Islet precursor cell (in vitro differentiated cells): ENCODE measurements at regions not wholly inside any gene's neighbourhood (a gene's known extent, or its start where the extent isn't known, plus 50 kb on each side); places are given as distances from the start of the nearest gene placed in this dataset.

ENCODE experiments used
- DNase-seq: peaks from one replicate; pipeline ENCODE4 v3.0.0-alpha.2; 2018

GRCh38 chr2:45337481-45337880 is 273.6 kb downstream of the SRBD1 start:
- DNase-seq, result peak; percentile 16

- DNase-seq, result no peak
These were observed 276.9 kb downstream of the SRBD1 start for GRCh38 chr2:45334205-45334604.

DNA sequence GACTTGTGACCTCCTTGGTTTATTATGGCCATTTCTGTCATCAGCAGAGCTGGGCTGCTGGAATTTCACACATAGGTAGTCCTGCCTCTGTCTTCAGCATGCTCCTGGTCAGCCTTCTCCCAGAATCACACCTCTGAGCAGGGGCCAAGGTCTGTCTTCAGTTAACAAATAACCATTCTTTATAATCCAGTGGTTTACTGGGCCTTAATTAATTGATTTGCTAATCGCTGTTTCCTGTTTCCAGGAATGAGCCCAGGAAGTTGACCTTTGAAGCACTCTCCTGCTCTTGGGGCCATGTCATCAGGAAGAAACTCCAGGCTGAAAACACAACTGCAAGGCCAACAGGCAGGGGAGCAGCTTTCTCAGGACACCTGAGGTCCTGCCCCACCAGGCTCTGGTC is 278.5 kb downstream of the SRBD1 start:
- no peak for DNase-seq

GRCh38 chr2:45332094-45332493 is 279.0 kb downstream of the SRBD1 start:
- no peak for DNase-seq

GRCh38 chr2:45331410-45331786 is 279.7 kb downstream of the SRBD1 start:
- DNase-seq, result no peak

- DNase-seq, result no peak
These were observed 280.2 kb downstream of the SRBD1 start for GRCh38 chr2:45330637-45331409.

DNA sequence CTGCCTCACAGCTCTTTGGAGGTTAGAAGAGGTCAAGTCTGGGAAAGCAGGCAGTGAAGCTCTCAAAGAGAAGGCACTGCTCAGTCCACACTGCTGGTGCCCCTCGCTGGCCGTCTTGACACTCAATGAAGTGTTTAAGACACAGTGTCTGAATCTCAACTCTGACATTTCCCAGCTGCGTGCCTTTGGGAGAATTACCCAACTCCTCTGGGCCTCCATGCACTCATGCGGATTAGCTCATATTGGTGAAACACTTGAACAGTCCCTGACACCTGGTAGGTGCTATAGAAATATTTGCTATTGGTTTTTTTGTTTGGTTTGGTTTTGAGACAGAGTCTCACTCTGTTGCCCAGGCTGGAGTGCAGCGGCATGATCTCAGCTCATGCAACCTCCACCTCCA is 281.0 kb downstream of the SRBD1 start:
- DNase-seq, result no peak

- DNase-seq, result peak; percentile 89
These were observed 281.9 kb downstream of the SRBD1 start for GRCh38 chr2:45329045-45329677.

DNA sequence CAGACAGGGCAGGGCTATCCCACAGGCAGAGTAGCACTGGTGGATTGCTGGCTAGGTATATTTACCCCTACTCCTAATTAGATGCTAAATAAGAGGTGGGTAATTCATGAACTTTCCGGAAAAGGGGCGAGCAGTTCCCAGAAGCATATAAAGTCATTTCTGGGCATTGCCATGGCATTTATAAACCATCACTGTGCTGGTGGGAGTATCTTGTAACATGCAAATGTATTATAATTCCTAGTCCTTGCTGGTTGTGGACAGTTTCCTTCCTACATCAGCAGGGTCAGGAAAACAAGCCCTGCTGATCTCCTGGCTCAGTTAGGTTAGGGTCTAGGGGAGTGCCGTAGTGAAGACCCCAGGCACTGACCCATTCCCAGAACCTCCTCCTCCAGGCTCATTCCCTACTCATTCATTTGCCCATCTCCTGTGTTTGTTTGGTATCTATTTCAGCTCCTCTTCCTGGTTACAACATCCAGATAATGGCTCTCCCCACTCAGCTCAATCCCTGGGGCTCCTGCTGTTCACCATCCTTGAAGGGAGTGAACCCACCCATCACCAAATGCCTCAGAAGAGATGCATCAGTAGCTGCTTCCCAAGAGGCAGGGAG is 282.7 kb downstream of the SRBD1 start:
- DNase-seq, result no peak

- no peak for DNase-seq
These were observed 287.7 kb downstream of the SRBD1 start for GRCh38 chr2:45323344-45323743.

GRCh38 chr2:45320956-45321355 is 290.1 kb downstream of the SRBD1 start:
- no peak for DNase-seq

- DNase-seq, result no peak
These were observed 291.2 kb downstream of the SRBD1 start for GRCh38 chr2:45319683-45320455.

DNA sequence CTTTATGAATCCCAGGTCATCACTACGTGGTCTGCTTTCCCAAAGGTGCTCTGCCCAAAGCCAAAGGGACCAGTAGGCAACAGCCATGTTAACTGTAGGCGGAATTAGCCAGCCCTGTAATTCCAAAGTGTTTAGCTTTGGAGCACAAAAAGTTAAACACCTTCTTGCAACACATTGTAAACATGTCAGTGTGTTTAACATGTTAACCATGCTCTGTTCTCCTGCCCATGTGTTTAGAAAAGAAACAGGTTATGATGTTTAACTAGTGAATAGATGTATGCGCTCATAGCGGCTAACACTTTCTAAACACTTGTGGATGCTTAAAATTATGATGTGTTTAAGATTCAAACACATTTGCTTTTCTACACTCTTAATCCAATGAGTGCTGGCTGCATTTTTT is 292.4 kb downstream of the SRBD1 start:
- no peak for DNase-seq

- DNase-seq, result no peak
These were observed 294.3 kb downstream of the SRBD1 start for GRCh38 chr2:45316576-45317338.

- DNase-seq, result no peak
These were observed 295.2 kb downstream of the SRBD1 start for GRCh38 chr2:45315861-45316260.

DNA sequence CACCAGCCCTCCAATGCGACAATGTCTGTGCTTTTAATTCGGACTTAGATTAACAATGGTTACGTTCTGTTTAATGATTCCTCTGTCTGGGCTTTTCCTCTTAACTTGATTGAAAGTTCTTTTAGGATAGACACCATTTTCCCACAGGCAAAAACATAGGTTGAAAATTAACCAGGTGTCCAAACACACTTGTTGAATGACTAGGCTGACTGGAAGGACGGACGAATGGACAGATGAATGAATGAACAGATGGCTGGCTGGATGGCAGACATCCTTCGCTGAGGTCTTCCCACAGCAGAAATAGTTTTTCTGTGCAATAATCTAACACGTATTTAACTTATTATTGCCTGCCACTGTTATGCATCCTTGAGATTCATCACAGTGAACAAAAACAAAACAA is 298.8 kb downstream of the SRBD1 start:
- DNase-seq, result no peak

DNA sequence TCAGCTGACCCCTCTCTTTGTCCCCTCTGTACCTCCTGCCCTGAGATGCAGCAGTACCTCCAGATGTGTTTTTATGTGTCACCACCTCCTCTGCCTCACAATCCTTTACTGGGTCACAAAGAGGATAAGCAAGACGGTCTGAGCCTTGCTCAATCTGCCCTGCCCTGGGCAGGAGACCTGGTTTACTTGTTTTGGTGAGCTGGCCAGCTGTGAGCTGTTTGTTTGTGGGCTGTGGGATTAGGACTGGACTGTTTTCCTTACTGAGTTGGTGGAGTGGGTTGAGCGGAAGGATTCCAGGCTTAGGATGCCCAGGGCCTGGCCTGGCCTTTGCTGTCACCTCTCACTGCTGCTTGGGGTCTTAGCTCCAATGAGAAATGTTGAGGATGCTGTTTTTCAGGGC is 299.5 kb downstream of the SRBD1 start:
- DNase-seq, result no peak

DNA sequence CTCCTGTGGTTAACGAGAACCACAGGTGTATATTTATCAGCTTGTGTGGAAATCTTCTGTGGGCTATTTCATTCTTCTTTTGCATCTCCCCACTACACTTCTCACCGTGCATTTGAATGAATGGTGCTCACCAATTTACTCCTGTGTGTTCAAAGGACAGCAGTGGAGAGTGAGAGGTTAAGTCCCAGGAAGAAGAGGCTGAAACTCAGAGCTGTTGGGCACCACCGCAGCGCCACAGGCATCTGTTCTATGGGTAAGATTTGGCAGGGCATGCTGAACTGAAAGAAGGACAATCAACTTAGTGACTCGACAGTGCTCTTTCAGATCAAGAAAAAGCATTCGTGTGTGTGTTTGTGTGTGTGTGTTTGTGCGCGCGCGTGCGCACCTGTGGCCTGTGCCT is 297.9 kb upstream of the SIX2 start:
- no peak for DNase-seq

DNA sequence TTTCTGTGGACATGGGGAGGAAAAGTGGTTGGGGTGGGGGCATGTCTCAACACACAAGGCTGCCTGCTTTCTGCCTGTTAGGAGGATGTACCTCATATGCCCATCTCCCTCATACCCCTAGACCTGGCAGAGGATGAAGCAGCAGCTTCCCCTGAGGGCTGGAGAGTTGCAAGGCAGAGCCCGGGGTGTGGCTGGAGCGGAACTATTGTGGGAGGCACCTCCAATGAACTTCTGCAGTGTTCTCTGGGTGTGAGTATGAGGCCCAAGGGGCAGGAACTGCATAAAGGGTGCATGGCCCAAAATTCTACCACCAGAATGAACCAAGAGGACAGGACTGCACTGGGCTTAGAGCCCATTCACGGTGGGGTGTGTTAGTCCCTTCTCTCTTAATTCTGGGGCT is 296.3 kb upstream of the SIX2 start:
- DNase-seq, result no peak

- DNase-seq, result no peak
These were observed 294.4 kb upstream of the SIX2 start for GRCh38 chr2:45303417-45304202.

- DNase-seq, result no peak
These were observed 292.3 kb upstream of the SIX2 start for GRCh38 chr2:45301307-45302277.
